ENCODE measurements at regions not wholly inside any gene's neighbourhood (a gene's known extent, or its start where the extent isn't known, plus 50 kb on each side); places are given as distances from the start of the nearest gene placed in this dataset.

- no peaks in the 10 kb centered on the region for H3K9me3 ChIP-seq (ENCODE audit: insufficient read depth, low read depth, low read length)
- H3K9ac ChIP-seq (ENCODE audit: low read length): no peak overlapping the region
- no peak for DNase-seq (ENCODE audit: low read depth)
- no peak overlapping the region for H3K4me2 ChIP-seq (ENCODE audit: low read length)
- Mint-ChIP-seq H3K9me3 (ENCODE audit: unreplicated experiment) (peaks cover 2% of the 10 kb centered on the region), H3K4me3 (ENCODE audit: unreplicated experiment) (no peak overlapping the region), H3K27me3 (ENCODE audit: low read depth, unreplicated experiment) (peaks cover 80% of the 10 kb centered on the region), H3K36me3 (ENCODE audit: low read depth, unreplicated experiment) (no peaks in the 10 kb centered on the region), H3K27ac (ENCODE audit: unreplicated experiment) (no peak overlapping the region), H3K4me1 (ENCODE audit: low read depth, unreplicated experiment) (no peaks in the 10 kb centered on the region)
- TF ChIP-seq EZH2 (IDR thresholded peaks at IDR 0.05; ENCODE audit: insufficient read depth, low read length): no peak
- no peak overlapping the region for H2AFZ ChIP-seq (ENCODE audit: low read depth, low read length)
- H3K4me3 ChIP-seq (ENCODE audit: insufficient read depth, low read depth, low read length): no peak overlapping the region
- peaks cover 6% of the 10 kb centered on the region for H3K27me3 ChIP-seq (ENCODE audit: insufficient read depth, low read length)
- no peaks in the 10 kb centered on the region for H3K36me3 ChIP-seq (ENCODE audit: insufficient read depth, low read length)
- no peak for FAIRE-seq
- no peaks in the 10 kb centered on the region for H3K79me2 ChIP-seq (ENCODE audit: insufficient read depth, low read length)
- no peaks in the 10 kb centered on the region for H3K4me1 ChIP-seq (ENCODE audit: insufficient read depth, low read length)
- no peaks in the 10 kb centered on the region for H4K20me1 ChIP-seq (ENCODE audit: insufficient read depth, low read length)
- H3K27ac ChIP-seq (ENCODE audit: low read depth, low read length): no peak overlapping the region
Measured at GRCh38 chr11:119909077-119909476, 180.1 kb upstream of the NECTIN1 start.

GRCh38 chr11:119908573-119908904 lies 179.5 kb upstream of the NECTIN1 start:
- H2AFZ ChIP-seq (ENCODE audit: low read depth, low read length): no peak overlapping the region
- no peak overlapping the region for H3K4me2 ChIP-seq (ENCODE audit: low read length)
- Mint-ChIP-seq H3K4me3 (ENCODE audit: unreplicated experiment) (no peak overlapping the region), H3K4me1 (ENCODE audit: low read depth, unreplicated experiment) (no peaks in the 10 kb centered on the region), H3K9me3 (ENCODE audit: unreplicated experiment) (peaks cover 2% of the 10 kb centered on the region), H3K27ac (ENCODE audit: unreplicated experiment) (no peak overlapping the region), H3K36me3 (ENCODE audit: low read depth, unreplicated experiment) (no peaks in the 10 kb centered on the region), H3K27me3 (ENCODE audit: low read depth, unreplicated experiment) (peaks cover 85% of the 10 kb centered on the region)
- peaks cover 6% of the 10 kb centered on the region for H3K27me3 ChIP-seq (ENCODE audit: insufficient read depth, low read length)
- H3K4me3 ChIP-seq (ENCODE audit: insufficient read depth, low read depth, low read length): no peak overlapping the region
- H3K4me1 ChIP-seq (ENCODE audit: insufficient read depth, low read length): no peaks in the 10 kb centered on the region
- DNase-seq (ENCODE audit: low read depth) (no peak), FAIRE-seq (no peak)
- H3K36me3 ChIP-seq (ENCODE audit: insufficient read depth, low read length): no peaks in the 10 kb centered on the region
- H3K79me2 ChIP-seq (ENCODE audit: insufficient read depth, low read length): no peaks in the 10 kb centered on the region
- no peaks in the 10 kb centered on the region for H3K9me3 ChIP-seq (ENCODE audit: insufficient read depth, low read depth, low read length)
- no peaks in the 10 kb centered on the region for H4K20me1 ChIP-seq (ENCODE audit: insufficient read depth, low read length)
- no peak overlapping the region for H3K9ac ChIP-seq (ENCODE audit: low read length)
- H3K27ac ChIP-seq (ENCODE audit: low read depth, low read length): no peak overlapping the region
- TF ChIP-seq EZH2 (IDR thresholded peaks at IDR 0.05; ENCODE audit: insufficient read depth, low read length) (no peak), CTCF (IDR thresholded peaks at IDR 0.05; ENCODE audit: insufficient read depth, low read depth, low read length) (no peak)

GRCh38 chr11:119907878-119908572 lies 179.0 kb upstream of the NECTIN1 start:
- Histone ChIP-seq H3K4me3 (ENCODE audit: insufficient read depth, low read depth, low read length) (no peak overlapping the region), H3K4me1 (ENCODE audit: insufficient read depth, low read length) (no peaks in the 10 kb centered on the region), H4K20me1 (ENCODE audit: insufficient read depth, low read length) (no peaks in the 10 kb centered on the region), H3K9ac (ENCODE audit: low read length) (no peak overlapping the region), H3K27ac (ENCODE audit: low read depth, low read length) (no peak overlapping the region), H3K36me3 (ENCODE audit: insufficient read depth, low read length) (no peaks in the 10 kb centered on the region), H3K79me2 (ENCODE audit: insufficient read depth, low read length) (no peaks in the 10 kb centered on the region), H3K9me3 (ENCODE audit: insufficient read depth, low read depth, low read length) (no peaks in the 10 kb centered on the region), H2AFZ (ENCODE audit: low read depth, low read length) (no peak overlapping the region), H3K4me2 (ENCODE audit: low read length) (no peak overlapping the region), H3K27me3 (ENCODE audit: insufficient read depth, low read length) (peaks cover 6% of the 10 kb centered on the region)
- DNase-seq (ENCODE audit: low read depth) (no peak), FAIRE-seq (no peak)
- H3K27me3 Mint-ChIP-seq (ENCODE audit: low read depth, unreplicated experiment): peaks cover 85% of the 10 kb centered on the region
- TF ChIP-seq CTCF (IDR thresholded peaks at IDR 0.05; ENCODE audit: insufficient read depth, low read depth, low read length) (no peak), EZH2 (IDR thresholded peaks at IDR 0.05; ENCODE audit: insufficient read depth, low read length) (no peak)
- no peaks in the 10 kb centered on the region for H3K36me3 Mint-ChIP-seq (ENCODE audit: low read depth, unreplicated experiment)
- H3K27ac Mint-ChIP-seq (ENCODE audit: unreplicated experiment): no peak overlapping the region
- no peaks in the 10 kb centered on the region for H3K4me1 Mint-ChIP-seq (ENCODE audit: low read depth, unreplicated experiment)
- H3K9me3 Mint-ChIP-seq (ENCODE audit: unreplicated experiment): peaks cover 2% of the 10 kb centered on the region
- no peak overlapping the region for H3K4me3 Mint-ChIP-seq (ENCODE audit: unreplicated experiment)

All from astrocyte (in vitro differentiated cells and primary cell).